IPS-NIHi7 (cell line): ENCODE measurements at regions not wholly inside any gene's neighbourhood (a gene's known extent, or its start where the extent isn't known, plus 50 kb on each side); places are given as distances from the start of the nearest gene placed in this dataset.
"Not testable (repeated sequence)": the region's sequence is repeated elsewhere in the genome, so short reads cannot be mapped to it uniquely, and the experiment has no call there.

Experiments
- DNase-seq: peaks from one replicate; pipeline ENCODE4 v3.0.0; 2012; ENCODE audit warnings: mixed read lengths; ENCODE audit errors: extremely low spot score

DNA sequence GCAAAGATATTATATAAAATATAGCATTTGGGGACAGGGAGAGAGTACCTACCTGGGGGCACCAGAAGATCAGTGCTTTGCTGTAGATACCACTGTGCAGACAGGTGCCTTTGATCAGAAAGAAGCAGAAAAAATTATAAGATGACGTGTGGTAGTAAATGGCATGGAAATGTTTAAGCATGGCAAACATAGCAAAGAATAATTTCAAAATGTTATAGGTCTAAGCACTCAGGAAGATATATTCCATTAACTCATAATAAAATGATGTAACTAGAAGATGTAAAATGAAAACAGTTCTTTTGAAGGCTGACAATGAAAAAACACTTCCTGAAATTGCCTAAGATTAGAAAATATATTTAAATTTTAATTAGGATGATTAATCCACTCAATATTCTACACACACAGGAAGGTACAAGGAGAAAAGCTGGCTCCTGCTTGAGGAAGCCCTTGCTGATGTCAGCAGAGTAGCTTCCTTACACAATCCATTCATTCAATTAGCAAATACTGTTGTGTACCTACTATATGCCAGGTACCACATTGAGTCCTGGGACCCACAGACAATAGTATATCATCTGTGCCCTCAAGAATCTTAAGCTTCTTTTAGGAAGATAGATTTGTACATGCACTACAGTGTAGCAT lies 290.2 kb upstream of the CNR1 start:
- no peak for DNase-seq

- no peak for DNase-seq
Measured at GRCh38 chr6:88455317-88455716, 289.2 kb upstream of the CNR1 start.

DNA sequence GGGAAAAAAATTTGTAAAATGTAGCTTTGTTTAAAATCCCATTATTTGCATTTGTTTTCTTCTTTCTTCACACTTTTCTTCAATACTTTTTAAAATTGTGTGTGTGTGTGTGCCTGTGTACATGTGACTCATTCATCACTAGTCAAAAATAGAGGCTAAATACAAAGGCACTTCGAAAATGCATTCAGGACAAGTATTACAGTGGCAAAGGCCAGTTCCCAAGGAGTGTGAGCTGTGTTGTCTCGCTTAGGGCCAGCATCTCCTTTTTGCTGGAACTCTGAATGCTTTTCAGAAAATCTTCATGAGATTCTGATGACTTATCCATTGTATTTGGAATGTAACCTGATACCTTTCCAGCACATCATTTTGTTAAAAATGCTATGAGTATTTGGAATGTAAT lies 288.5 kb upstream of the CNR1 start:
- DNase-seq, result no peak

GRCh38 chr6:88449770-88450169 lies 283.6 kb upstream of the CNR1 start:
- DNase-seq, result no peak

GRCh38 chr6:88445188-88445965 lies 279.2 kb upstream of the CNR1 start:
- DNase-seq, result no peak

DNA sequence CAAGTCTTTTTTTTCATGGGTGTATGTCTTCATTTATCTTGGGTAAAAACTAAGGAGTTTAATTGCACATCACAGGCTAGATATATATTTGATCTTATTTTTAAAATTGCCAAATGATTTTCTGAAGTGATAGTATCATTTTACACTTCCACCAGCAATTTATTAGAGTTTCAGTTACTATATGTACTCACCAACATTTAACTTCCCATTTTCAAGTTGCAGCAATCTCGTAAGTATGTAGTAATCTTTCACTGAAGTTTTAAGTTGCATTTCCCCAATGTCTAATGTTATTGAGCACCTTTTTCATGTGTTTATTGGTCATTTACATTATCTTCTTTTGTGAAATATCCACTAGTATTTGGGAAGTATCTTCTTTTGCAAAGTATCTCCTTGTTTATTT lies 277.4 kb upstream of the CNR1 start:
- DNase-seq, result no peak

GRCh38 chr6:88442737-88443136 lies 276.6 kb upstream of the CNR1 start:
- DNase-seq, result no peak

GRCh38 chr6:88441346-88441745 lies 275.2 kb upstream of the CNR1 start:
- no peak for DNase-seq

- DNase-seq, result no peak
Measured at GRCh38 chr6:88428068-88428467, 261.9 kb upstream of the CNR1 start.

DNA sequence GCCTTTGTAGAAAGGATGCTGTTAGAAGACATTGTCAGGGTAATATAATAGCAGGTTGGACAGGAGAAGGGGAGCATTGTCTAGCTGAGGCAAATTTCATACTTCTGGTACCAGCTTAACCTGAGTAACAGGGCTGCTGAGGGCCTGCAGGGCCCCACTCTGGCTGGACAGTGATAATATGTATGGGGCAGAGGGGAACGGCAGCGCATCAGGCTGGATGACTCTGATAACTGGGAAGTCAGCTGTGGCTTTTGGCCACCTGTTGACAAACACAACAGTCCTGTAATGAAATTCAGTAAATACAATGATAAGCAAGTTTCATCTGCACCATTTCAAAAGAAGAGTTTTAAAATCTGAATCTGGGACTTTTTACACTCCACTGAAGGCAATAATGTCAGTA lies 259.9 kb upstream of the CNR1 start:
- DNase-seq, result no peak

DNA sequence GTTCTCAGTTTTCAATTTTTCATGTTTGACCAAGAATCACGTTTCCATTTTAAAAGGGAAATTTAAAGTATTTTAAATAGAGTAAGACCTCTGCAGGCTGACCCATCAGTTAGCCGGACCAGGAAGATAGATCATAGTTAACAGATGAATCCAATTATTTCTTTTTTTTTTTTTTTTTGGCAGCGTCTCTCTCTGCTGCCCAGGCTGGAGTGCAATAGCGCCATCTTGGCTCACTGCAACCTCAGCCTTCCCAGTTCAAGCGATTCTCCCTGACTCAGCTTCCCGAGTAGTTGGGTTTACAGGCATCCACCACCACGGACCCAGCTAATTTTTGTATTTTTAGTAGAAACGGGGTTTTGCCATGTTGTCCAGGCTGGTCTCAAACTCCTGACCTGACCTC lies 256.7 kb upstream of the CNR1 start:
- no peak for DNase-seq

DNA sequence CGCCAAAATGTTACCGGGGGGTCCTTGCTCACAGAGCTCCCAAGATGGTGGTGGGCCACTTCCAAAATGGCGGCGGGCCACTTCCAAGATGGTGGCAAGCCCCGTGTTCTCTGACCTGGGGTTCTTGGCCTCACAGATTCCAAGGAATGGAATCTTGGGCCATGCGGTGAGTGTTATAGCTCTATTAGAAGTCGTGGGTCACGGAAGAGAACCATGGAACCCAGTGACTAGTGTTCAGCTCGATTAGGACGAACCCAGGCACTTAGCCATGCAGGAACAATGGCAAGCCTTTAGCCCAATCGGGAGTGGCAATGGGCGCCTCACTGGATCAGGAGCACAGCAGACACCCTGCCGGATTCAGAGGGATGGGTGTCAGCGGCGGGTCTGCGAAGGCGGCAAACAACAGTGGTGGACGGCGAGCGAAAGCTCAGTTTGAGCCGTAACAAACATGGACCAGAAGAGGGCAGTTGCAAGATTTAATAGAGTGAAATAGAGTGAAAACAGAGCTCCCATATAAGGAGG lies 254.9 kb upstream of the CNR1 start:
- not testable (repeated sequence) for DNase-seq

GRCh38 chr6:88418921-88419810 lies 253.0 kb upstream of the CNR1 start:
- not testable (repeated sequence) for DNase-seq

- not testable (repeated sequence) for DNase-seq
Measured at GRCh38 chr6:88417361-88417760, 251.2 kb upstream of the CNR1 start.

GRCh38 chr6:88413459-88413858 lies 247.3 kb upstream of the CNR1 start:
- DNase-seq, result no peak

DNA sequence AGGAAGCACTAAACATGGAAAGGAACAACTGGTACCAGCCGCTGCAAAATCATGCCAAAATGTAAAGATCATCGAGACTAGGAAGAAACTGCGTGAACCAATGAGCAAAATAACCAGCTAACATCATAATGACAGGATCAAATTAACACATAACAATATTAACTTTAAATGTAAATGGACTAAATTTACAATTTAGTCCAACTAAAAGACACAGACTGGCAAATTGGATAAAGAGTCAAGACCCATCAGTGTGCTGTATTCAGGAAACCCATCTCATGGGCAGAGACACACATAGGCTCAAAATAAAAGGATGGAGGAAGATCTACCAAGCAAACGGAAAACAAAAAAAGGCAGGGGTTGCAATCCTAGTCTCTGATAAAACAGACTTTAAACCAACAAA lies 242.2 kb upstream of the CNR1 start:
- DNase-seq, result not testable (repeated sequence)

DNA sequence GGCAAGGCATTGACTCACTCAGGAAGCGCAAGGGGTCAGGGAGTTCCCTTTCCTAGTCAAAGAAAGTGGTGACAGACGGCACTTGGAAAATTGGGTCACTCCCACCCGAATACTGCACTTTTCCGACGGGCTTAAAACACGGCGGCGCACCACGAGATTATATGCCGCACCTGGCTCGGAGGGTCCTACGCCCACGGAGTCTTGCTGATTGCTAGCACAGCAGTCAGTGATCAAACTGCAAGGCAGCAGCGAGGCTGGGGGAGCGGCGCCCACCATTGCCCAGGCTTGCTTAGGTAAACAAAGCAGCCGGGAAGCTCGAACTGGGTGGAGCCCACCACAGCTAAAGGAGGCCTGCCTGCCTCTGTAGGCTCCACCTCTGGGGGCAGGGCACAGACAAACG lies 240.5 kb upstream of the CNR1 start:
- not testable (repeated sequence) for DNase-seq

DNA sequence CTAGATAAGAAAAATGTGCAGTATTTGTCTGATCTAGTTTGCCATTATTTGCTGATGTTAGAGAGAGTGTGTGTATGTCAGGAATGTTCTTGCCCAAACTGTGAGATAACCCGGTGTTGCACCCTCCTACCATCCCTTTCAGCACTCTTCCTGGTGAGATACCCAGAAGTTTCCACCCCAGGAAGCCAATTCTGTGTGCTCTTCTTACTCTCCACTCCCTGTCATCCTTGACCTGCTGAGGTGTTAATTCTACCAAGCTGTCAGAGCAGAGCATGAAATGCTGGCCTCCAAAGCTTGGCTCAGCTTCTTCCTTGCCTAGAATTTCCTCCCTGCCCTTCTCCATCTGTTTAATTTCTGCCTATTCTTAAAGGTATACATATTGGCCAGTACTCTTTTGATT lies 237.3 kb upstream of the CNR1 start:
- no peak for DNase-seq

GRCh38 chr6:88402909-88403308 lies 236.8 kb upstream of the CNR1 start:
- no peak for DNase-seq

- not testable (repeated sequence) for DNase-seq
Measured at GRCh38 chr6:88390998-88391397, 224.9 kb upstream of the CNR1 start.

DNA sequence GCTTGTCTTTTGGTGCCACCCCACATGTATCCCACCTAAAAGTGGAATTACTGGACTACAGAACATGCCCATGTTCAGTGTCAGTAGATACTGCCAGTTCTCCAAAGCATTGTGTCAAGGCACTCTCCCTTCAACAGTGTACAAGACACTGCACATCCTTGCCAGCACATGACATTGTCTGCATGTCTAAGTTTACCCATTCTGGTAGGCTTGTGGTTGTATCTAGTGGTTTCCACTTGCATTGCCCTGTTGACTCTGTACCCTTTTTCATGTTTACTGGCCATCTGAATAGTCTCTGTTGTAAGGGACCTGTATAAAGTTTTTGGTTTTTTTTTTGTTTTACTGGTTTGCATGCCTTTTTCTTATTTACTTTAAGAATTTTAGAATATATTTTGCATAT lies 222.4 kb upstream of the CNR1 start:
- DNase-seq, result no peak

- no peak for DNase-seq
Measured at GRCh38 chr6:88386167-88386566, 220.0 kb upstream of the CNR1 start.
